AG09319 (cell line): ENCODE measurements at regions not wholly inside any gene's neighbourhood (a gene's known extent, or its start where the extent isn't known, plus 50 kb on each side); places are given as distances from the start of the nearest gene placed in this dataset.

Source experiments
- DNase-seq: peaks from one replicate; pipeline ENCODE4 v3.0.0-alpha.2; 2010; ENCODE audit warnings: low read depth; ENCODE audit errors: extremely low read depth
- TF ChIP-seq, protein P1 (sequence below): IDR thresholded peaks from 2 replicates; pipeline ENCODE4 v1.5.1; 2011; ENCODE audit warnings: low read depth, mild to moderate bottlenecking, inconsistent platforms, low read length, moderate library complexity

- no peak for DNase-seq
- TF ChIP-seq, protein P1, sequence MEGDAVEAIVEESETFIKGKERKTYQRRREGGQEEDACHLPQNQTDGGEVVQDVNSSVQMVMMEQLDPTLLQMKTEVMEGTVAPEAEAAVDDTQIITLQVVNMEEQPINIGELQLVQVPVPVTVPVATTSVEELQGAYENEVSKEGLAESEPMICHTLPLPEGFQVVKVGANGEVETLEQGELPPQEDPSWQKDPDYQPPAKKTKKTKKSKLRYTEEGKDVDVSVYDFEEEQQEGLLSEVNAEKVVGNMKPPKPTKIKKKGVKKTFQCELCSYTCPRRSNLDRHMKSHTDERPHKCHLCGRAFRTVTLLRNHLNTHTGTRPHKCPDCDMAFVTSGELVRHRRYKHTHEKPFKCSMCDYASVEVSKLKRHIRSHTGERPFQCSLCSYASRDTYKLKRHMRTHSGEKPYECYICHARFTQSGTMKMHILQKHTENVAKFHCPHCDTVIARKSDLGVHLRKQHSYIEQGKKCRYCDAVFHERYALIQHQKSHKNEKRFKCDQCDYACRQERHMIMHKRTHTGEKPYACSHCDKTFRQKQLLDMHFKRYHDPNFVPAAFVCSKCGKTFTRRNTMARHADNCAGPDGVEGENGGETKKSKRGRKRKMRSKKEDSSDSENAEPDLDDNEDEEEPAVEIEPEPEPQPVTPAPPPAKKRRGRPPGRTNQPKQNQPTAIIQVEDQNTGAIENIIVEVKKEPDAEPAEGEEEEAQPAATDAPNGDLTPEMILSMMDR, result no peak
Measured at GRCh38 chr5:68805444-68805843, 288.4 kb upstream of the SLC30A5 start.

DNA sequence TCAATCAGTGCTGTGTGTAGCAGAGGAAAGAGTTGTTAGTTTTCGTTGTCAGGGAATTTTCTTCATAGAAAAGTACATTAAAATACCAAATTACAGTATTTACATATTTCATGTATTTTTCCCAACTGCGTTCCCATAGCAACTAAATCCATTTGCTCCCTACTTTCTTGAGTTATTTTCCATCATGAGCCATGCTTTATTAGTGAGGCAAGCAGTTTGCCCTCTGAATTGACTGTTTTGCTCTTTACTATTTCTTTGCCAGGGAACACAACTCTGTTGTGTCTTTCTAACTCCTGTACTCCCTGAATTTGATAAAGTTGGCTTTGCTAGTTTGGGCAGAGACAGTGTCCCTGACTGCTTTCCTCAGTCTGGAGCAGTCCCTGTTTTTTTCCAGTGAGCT lies 276.2 kb upstream of the SLC30A5 start:
- no peak for DNase-seq
- TF ChIP-seq, protein P1, result no peak

GRCh38 chr5:68818057-68818695 lies 275.6 kb upstream of the SLC30A5 start:
- TF ChIP-seq, protein P1, result no peak
- DNase-seq, result no peak

DNA sequence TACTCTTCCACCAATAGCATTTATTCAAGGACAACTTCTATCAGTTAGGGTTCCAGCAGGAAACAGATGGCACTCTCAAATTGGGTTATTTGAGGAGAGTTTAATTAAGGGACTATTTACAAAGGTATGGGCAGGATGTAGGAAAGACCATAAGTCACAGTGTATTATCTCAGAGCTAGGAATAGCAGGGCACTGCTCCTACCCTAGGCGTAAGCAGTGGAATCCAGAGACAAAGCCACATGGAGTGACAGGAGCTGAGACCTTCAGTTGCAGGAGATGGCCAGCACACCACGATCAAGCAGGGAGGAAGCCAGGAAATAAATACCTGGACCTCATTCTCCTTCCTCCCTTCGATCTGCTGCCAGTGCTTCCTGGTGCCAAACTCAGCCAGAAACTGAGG lies 274.9 kb upstream of the SLC30A5 start:
- TF ChIP-seq, protein P1, result no peak
- DNase-seq, result no peak

DNA sequence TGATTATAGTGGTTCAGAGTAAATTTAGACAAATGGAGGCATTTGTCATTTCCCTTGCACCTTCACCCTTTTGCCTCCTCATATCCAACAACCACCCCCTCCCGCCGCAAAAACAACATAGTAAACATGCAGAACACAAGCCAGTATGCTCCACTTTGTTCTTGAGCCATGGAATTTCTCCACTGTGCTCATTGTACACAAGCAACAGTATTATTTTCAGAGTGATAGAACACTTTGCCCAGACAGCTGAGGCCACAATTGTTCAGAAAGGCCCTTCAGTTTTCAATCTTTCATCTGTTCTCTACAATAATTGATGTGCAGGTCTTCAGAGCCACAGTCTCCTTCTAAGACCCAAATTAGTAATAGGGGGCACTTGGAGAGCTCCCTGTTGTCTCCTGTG lies 272.8 kb upstream of the SLC30A5 start:
- TF ChIP-seq, protein P1, result no peak
- no peak for DNase-seq

DNA sequence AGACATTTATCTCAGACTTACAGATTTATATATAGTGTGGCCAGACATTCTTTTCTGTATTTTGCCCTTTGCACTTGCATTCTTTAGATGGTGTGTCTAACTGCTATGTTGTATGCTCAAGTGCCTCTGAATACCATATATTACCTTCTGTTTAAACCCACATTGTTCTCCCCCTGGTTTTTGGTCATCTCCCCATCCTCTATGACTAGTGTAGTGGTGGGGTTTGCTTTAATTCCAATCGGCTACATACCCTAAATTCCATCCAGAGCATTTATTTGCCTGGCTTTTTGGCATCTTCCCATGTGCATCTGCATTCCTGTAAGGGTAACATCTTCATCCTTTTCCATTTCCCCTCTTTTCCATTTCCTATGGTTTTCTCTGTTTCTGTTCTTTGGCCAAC lies 271.0 kb upstream of the SLC30A5 start:
- TF ChIP-seq, protein P1, result no peak
- DNase-seq, result no peak

DNA sequence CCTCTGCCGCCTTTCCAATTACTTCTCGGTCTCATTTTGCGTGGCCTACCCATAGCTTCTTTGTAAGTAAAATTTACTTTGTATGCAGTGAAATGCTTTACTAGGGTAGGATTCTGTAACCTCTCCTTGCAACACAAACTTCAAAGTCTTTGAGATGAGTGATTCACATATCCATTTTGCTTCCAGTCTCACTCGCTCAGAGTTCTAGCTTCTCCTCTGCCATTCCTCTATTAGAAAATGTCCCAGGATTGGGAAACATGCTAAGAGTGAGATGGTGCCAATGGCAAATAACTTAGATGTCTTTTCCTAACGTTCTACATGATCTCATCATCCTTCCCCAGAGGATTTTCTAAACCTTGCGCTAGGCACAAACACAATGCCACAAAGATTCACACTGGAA lies 270.5 kb upstream of the SLC30A5 start:
- TF ChIP-seq, protein P1, result no peak
- no peak for DNase-seq
